HepG2 (cell line): ENCODE measurements at regions not wholly inside any gene's neighbourhood (a gene's known extent, or its start where the extent isn't known, plus 50 kb on each side); places are given as distances from the start of the nearest gene placed in this dataset.

Source experiments
- ATAC-seq: fragments of 200-7000 bp; cut with Tn5 transposase; 3 replicates; pipeline ENCODE4 v1.9.1; 2020; ENCODE audit warnings: mild to moderate bottlenecking, moderate library complexity
- BruUV-seq: library from RNA; stranded (reverse); fragments of 400-500 nt; replicated peaks from 2 replicates; lab custom pipeline; 2021; lab: Mats Ljungman, UMichigan
- CTCF ChIA-PET: fragments of 300-600 bp; formaldehyde crosslinking; extraction: SDS; loops from one replicate; lab custom pipeline; 2021; ENCODE audit warnings: low total read pairs, inconsistent platforms, low intra/inter-chr PET ratio; lab: Yijun Ruan, JAX
- POLR2A ChIA-PET: fragments of 350-600 bp; sonication (Branson Sonifier 250); formaldehyde crosslinking; loops from one replicate; lab custom pipeline; 2020; ENCODE audit warnings: antibody characterized with exemption, inconsistent platforms; lab: Yijun Ruan, JAX
- DNase-seq: peaks from one replicate; pipeline ENCODE4 v3.0.0-alpha.2; 2015; ENCODE audit warnings: low spot score
- FAIRE-seq: peaks from 3 replicates; lab custom pipeline; 2011; peaks lifted over from hg19 to GRCh38; lab: Jason Lieb, UNC
- H2AFZ ChIP-seq: one replicate; pipeline ENCODE4 v1.6.1; 2011; ENCODE audit warnings: low read length, inconsistent platforms
- H3K27ac ChIP-seq: fragments of 300-600 bp; 3 replicates; pipeline ENCODE4 v1.8.0; 2011; ENCODE audit warnings: mixed run types, mild to moderate bottlenecking, mixed read lengths, low read length, inconsistent platforms; ENCODE audit not compliant: insufficient read depth; ENCODE audit errors: extremely low read length
- H3K27me3 ChIP-seq, 2 experiments: fragments of 200-600 bp in 1 of 2; 2 replicates in 1 of 2; 3 replicates in 1 of 2; pipeline versions ENCODE4 v1.6.0 to v1.8.0; 2011; ENCODE audit warnings: low read length in 2 of 2, mild to moderate bottlenecking in 2 of 2, moderate library complexity in 2 of 2, inconsistent platforms in 1 of 2; ENCODE audit not compliant: insufficient read depth in 2 of 2, control insufficient read depth in 1 of 2
- H3K36me3 ChIP-seq, 2 experiments: fragments of 200-600 bp in 1 of 2; replicated peaks in 1 of 2; 2 replicates in 1 of 2; 3 replicates in 1 of 2; pipeline versions ENCODE4 v1.5.1 to v1.8.0; 2011; ENCODE audit warnings: low read length in 2 of 2, inconsistent platforms in 1 of 2; ENCODE audit not compliant: insufficient read depth in 2 of 2, control insufficient read depth in 1 of 2
- H3K4me1 ChIP-seq: 2 replicates; pipeline ENCODE4 v1.5.1; 2012; ENCODE audit warnings: low read length, inconsistent platforms; ENCODE audit not compliant: insufficient read depth
- H3K4me2 ChIP-seq: 2 replicates; pipeline ENCODE4 v1.6.0; 2011; ENCODE audit warnings: low read depth, low read length, inconsistent platforms
- H3K4me3 ChIP-seq, 3 experiments: fragments of 200-600 bp in 1 of 3; sonication (generic), shearing (Covaris generic) in 1 of 3; replicated peaks in 1 of 3; 2 replicates each; pipeline ENCODE4 v1.5.1; 2011 to 2016; ENCODE audit warnings: low read length in 3 of 3, inconsistent platforms in 2 of 3, low read depth in 2 of 3, mild to moderate bottlenecking in 2 of 3, control low read depth in 1 of 3, mixed read lengths in 1 of 3; ENCODE audit not compliant: insufficient read depth in 1 of 3
- H3K79me2 ChIP-seq: one replicate; pipeline ENCODE4 v1.6.1; 2011; ENCODE audit warnings: low read length, inconsistent platforms; ENCODE audit not compliant: insufficient read depth
- H3K9ac ChIP-seq: 2 replicates; pipeline ENCODE4 v1.6.0; 2011; ENCODE audit warnings: mild to moderate bottlenecking, low read depth, low read length, inconsistent platforms; ENCODE audit not compliant: insufficient read depth
- H3K9me3 ChIP-seq: 2 replicates; pipeline ENCODE4 v1.5.1; 2012; ENCODE audit warnings: mild to moderate bottlenecking, low read length
- H4K20me1 ChIP-seq: 2 replicates; pipeline ENCODE4 v1.6.0; 2011; ENCODE audit warnings: inconsistent platforms, mild to moderate bottlenecking, low read length, moderate library complexity; ENCODE audit not compliant: insufficient read depth
- HNF1A ChIP-seq, 2 experiments: sonication (generic) in 1 of 2; formaldehyde crosslinking in 1 of 2; IDR thresholded peaks; 2 replicates each; pipeline versions ENCODE4 v1.4.0 to v1.6.1; 2016 to 2020; ENCODE audit warnings: borderline replicate concordance in 1 of 2, low read depth in 1 of 2, mild to moderate bottlenecking in 1 of 2, missing genetic modification reagents in 1 of 2
- TRAFD1 ChIP-seq: sonication (generic); formaldehyde crosslinking; IDR thresholded peaks from 2 replicates; pipeline ENCODE4 v1.5.1; 2020; ENCODE audit warnings: missing genetic modification reagents, mild to moderate bottlenecking, borderline replicate concordance
- USF2 ChIP-seq, 2 experiments: sonication (generic) in 1 of 2; formaldehyde crosslinking in 1 of 2; IDR thresholded peaks; 2 replicates each; pipeline versions ENCODE4 v1.5.1 to v1.6.1; 2011 to 2020; ENCODE audit warnings: borderline replicate concordance in 1 of 2, low read depth in 1 of 2, low read length in 1 of 2, mild to moderate bottlenecking in 1 of 2, missing genetic modification reagents in 1 of 2, moderate library complexity in 1 of 2
- ZNF569 ChIP-seq: sonication (generic); formaldehyde crosslinking; IDR thresholded peaks from 2 replicates; pipeline ENCODE4 v1.5.0; 2020; ENCODE audit warnings: mild to moderate bottlenecking, missing genetic modification reagents, moderate library complexity, borderline replicate concordance
- WGBS: methylation state at CpG from one replicate; pipeline ENCODE4 v1.1.6; 2017; ENCODE audit warnings: low lambda C conversion rate; 5-methylcytosine and 5-hydroxymethylcytosine counted together
- in situ Hi-C: cut with HindIII; loops from 2 replicates; pipeline ENCODE4 v1.10.0; 2017; ENCODE audit warnings: low pct_unique_long_range_greater_than_20kb; ENCODE audit not compliant: extremely low pct_ligation_motif_present
- intact Hi-C: fragments of 100-400 bp; cut with micrococcal nuclease; formaldehyde crosslinking; loops from one replicate; pipeline ENCODE4 v1.10.0; 2022; ENCODE audit not compliant: unreplicated experiment

DNA sequence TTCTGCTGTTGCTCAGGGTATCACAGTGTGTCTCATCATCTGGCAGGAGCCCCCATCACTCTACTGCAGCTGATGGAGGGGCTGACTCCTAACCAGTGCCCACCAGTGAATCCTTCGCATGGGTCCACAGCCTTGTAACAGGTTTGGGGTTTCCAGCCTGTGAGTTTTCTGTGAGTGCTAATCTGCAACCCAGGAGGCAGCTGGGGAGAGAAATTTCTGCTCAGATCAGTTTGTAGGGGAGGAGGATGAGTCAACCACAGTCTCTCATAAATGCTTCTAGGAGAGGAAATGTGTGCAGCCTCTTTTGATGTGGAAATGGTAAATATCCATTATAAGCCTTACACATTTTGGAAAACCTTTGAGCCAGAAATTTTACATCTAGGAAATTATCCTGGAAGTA, 871.3 kb downstream of the AACS start (continued):
- no peak for TF ChIP-seq TRAFD1 (CRISPR knock-in tag)
- TF ChIP-seq USF2 (IDR thresholded peaks at IDR 0.05; ENCODE audit: low read depth, low read length): no peak
- no peak for TF ChIP-seq USF2 (CRISPR knock-in tag; IDR thresholded peaks at IDR 0.05; ENCODE audit: borderline replicate concordance)

GRCh38 chr12:125944446-125944845, 879.2 kb downstream of the AACS start:
- WGBS: 51% methylated on average over 2 of the region's 2 CpGs
- ChIA-PET POLR2A (no interaction called here), CTCF (no interaction called here)
- no peak for DNase-seq
- H3K4me3 ChIP-seq: no peak overlapping the region
- in situ Hi-C loops: no loop called here
- H3K79me2 ChIP-seq: no peaks in the 10 kb centered on the region
- TF ChIP-seq ZNF569 (CRISPR knock-in tag) (no peak), HNF1A (IDR thresholded peaks at IDR 0.05; ENCODE audit: low read depth) (no peak), HNF1A (CRISPR knock-in tag; IDR thresholded peaks at IDR 0.05; ENCODE audit: borderline replicate concordance) (no peak)
- no peaks in the 10 kb centered on the region for H3K4me1 ChIP-seq
- H2AFZ ChIP-seq: no peak overlapping the region
- H3K4me2 ChIP-seq: no peak overlapping the region
- no TSS peak for BruUV-seq
- ATAC-seq: no peak
- H3K9ac ChIP-seq: no peak overlapping the region
- no peaks in the 10 kb centered on the region; the same call in 1 of the 2 replicates for H3K9me3 ChIP-seq
- intact Hi-C loops: no loop called here
- no peaks in the 10 kb centered on the region for H4K20me1 ChIP-seq
- no peaks in the 10 kb centered on the region for H3K36me3 ChIP-seq
- no peak for FAIRE-seq
- no peaks in the 10 kb centered on the region for H3K27me3 ChIP-seq
- no peak overlapping the region for H3K27ac ChIP-seq
